Stimulated activated CD4-positive, alpha-beta T cell treated with anti-CD3 and anti-CD28 coated beads, Interleukin-2, amount 100 ng/mL, for 24 hours (primary cell): ENCODE measurements at regions not wholly inside any gene's neighbourhood (a gene's known extent, or its start where the extent isn't known, plus 50 kb on each side); places are given as distances from the start of the nearest gene placed in this dataset.
"Not testable (repeated sequence)": the region's sequence is repeated elsewhere in the genome, so short reads cannot be mapped to it uniquely, and the experiment has no call there.

Experiments used
- DNase-seq, 2 donors: peaks; one replicate each; pipeline ENCODE4 v3.0.0-alpha.2; 2020

GRCh38 chr11:36738292-36738861, 140.3 kb upstream of the RAG2 start:
- no peak for DNase-seq

- no peak for DNase-seq
These were observed 138.1 kb upstream of the RAG2 start for GRCh38 chr11:36736103-36736502.

GRCh38 chr11:36733721-36734120, 135.7 kb upstream of the RAG2 start:
- DNase-seq = not testable (repeated sequence)

- DNase-seq = no peak
These were observed 132.7 kb upstream of the RAG2 start for GRCh38 chr11:36730761-36731160.

GRCh38 chr11:36729825-36730224, 131.8 kb upstream of the RAG2 start:
- no peak for DNase-seq

- DNase-seq = no peak
These were observed 128.4 kb upstream of the RAG2 start for GRCh38 chr11:36726420-36726819.

- no peak for DNase-seq
These were observed 126.8 kb upstream of the RAG2 start for GRCh38 chr11:36724742-36725385.

- no peak for DNase-seq
These were observed 124.4 kb upstream of the RAG2 start for GRCh38 chr11:36722421-36722820.

GRCh38 chr11:36719358-36720107, 121.5 kb upstream of the RAG2 start:
- no peak for DNase-seq

GRCh38 chr11:36718451-36718850, 120.4 kb upstream of the RAG2 start:
- no peak for DNase-seq

GRCh38 chr11:36713715-36714114, 115.7 kb upstream of the RAG2 start:
- no peak for DNase-seq

- no peak for DNase-seq
These were observed 113.2 kb upstream of the RAG2 start for GRCh38 chr11:36711104-36711825.
